GM23248 (cell line): ENCODE measurements at regions not wholly inside any gene's neighbourhood (a gene's known extent, or its start where the extent isn't known, plus 50 kb on each side); places are given as distances from the start of the nearest gene placed in this dataset.

Experiments used
- DNase-seq: peaks from one replicate; pipeline ENCODE4 v3.0.0-alpha.2; 2015
- H2AFZ ChIP-seq: fragments of 200-600 bp; sonication (generic); 2 replicates; pipeline ENCODE4 v1.6.1; 2016; ENCODE audit warnings: antibody characterized with exemption
- H3F3A ChIP-seq: fragments of 200-600 bp; sonication (generic); 2 replicates; pipeline ENCODE4 v1.6.1; 2016; ENCODE audit warnings: mild to moderate bottlenecking, antibody characterized with exemption, mixed run types; ENCODE audit not compliant: insufficient read depth
- H3K27ac ChIP-seq: fragments of 200-600 bp; sonication (generic); 2 replicates; pipeline ENCODE4 v1.5.1; 2016; ENCODE audit warnings: mild to moderate bottlenecking
- H3K27me3 ChIP-seq: fragments of 200-600 bp; sonication (generic); replicated peaks from 2 replicates; pipeline ENCODE4 v1.6.1; 2016; ENCODE audit warnings: mild to moderate bottlenecking; ENCODE audit not compliant: insufficient read depth
- H3K36me3 ChIP-seq: fragments of 200-600 bp; sonication (generic); 2 replicates; pipeline ENCODE4 v1.6.1; 2016; ENCODE audit warnings: low read depth, mild to moderate bottlenecking
- H3K4me1 ChIP-seq: fragments of 200-600 bp; sonication (generic); 2 replicates; pipeline ENCODE4 v1.6.1; 2016; ENCODE audit warnings: mild to moderate bottlenecking; ENCODE audit not compliant: insufficient read depth
- H3K4me2 ChIP-seq: fragments of 200-600 bp; sonication (generic); one replicate; pipeline ENCODE4 v1.6.1; 2016; ENCODE audit warnings: mild to moderate bottlenecking; ENCODE audit not compliant: unreplicated experiment
- H3K4me3 ChIP-seq: fragments of 200-600 bp; sonication (generic); 2 replicates; pipeline ENCODE4 v1.5.1; 2016; ENCODE audit warnings: mild to moderate bottlenecking
- H3K79me2 ChIP-seq: fragments of 200-600 bp; sonication (generic); 2 replicates; pipeline ENCODE4 v1.6.1; 2016; ENCODE audit warnings: mild to moderate bottlenecking; ENCODE audit not compliant: insufficient read depth
- H3K9ac ChIP-seq: fragments of 200-600 bp; sonication (generic); 2 replicates; pipeline ENCODE4 v1.6.1; 2016; ENCODE audit warnings: mild to moderate bottlenecking
- H3K9me2 ChIP-seq: fragments of 200-600 bp; sonication (generic); 2 replicates; pipeline ENCODE4 v1.6.1; 2016; ENCODE audit warnings: mixed run types, mild to moderate bottlenecking, moderate library complexity; ENCODE audit not compliant: insufficient read depth
- H3K9me3 ChIP-seq: fragments of 200-600 bp; sonication (generic); one replicate; pipeline ENCODE4 v1.6.1; 2017; ENCODE audit warnings: low read depth
- H4K20me1 ChIP-seq: fragments of 200-600 bp; sonication (generic); 2 replicates; pipeline ENCODE4 v1.6.0; 2016; ENCODE audit not compliant: insufficient read depth
- EZH2 ChIP-seq: fragments of 200-600 bp; sonication (generic); IDR thresholded peaks from 2 replicates; pipeline ENCODE4 v1.6.1; 2018; ENCODE audit warnings: antibody characterized with exemption, mild to moderate bottlenecking; ENCODE audit not compliant: insufficient read depth, poor library complexity, severe bottlenecking
- EZH2phosphoT487 ChIP-seq: fragments of 200-600 bp; sonication (generic); IDR thresholded peaks from 2 replicates; pipeline ENCODE4 v1.6.1; 2018; ENCODE audit warnings: antibody characterized with exemption, moderate library complexity, mild to moderate bottlenecking, low read depth; ENCODE audit not compliant: insufficient read depth
- WGBS, 2 experiments: methylation state at CpG; one replicate each; pipeline ENCODE4 v1.1.6; 2015 to 2017; ENCODE audit warnings: low lambda C conversion rate in 2 of 2, low coverage in 1 of 2; ENCODE audit errors: missing lambda C conversion rate in 2 of 2; 5-methylcytosine and 5-hydroxymethylcytosine counted together
- in situ Hi-C: fragments of 300-500 bp; cut with MboI; formaldehyde crosslinking; loops from 2 replicates; pipeline ENCODE4 v1.15.0; 2020

DNA sequence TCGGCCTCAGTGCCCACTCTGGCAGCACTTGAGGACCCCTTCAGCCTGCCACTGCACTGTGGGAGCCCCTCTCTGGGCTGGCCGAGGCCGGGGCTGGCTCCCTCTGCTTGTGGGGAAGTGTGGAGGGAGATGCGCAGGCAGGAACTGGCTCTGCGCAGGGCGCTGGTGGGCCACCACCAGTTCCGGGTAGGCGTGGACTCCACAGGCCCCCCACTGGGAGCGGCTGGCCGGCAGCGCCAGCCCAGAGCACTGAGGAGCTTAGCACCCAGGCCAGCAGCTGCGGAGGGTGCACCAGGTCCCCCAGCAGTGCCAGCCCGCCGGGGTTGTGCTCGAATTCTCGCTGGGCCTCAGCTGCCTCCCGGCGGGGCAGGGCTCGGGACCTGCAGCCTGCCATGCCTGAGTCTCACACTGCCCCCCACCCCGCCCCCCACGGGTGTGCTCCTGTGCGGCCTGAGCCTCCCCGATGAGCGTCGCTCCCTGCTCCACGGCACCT, 216.9 kb upstream of the TACR3 start:
- H3K4me2 ChIP-seq, result no peak overlapping the region
- no peaks in the 10 kb centered on the region for H3K4me1 ChIP-seq
- no peaks in the 10 kb centered on the region for H3K79me2 ChIP-seq
- no peaks in the 10 kb centered on the region for H3K36me3 ChIP-seq
- WGBS, 2 experiments, result 65 to 68% methylated on average over 16 to 23 of the region's 26 CpGs
- H3K9me3 ChIP-seq, result no peaks in the 10 kb centered on the region
- H3K27ac ChIP-seq, result no peak overlapping the region
- no peak overlapping the region for H3K4me3 ChIP-seq
- in situ Hi-C loops, result no loop called here
- peaks cover 4% of the 10 kb centered on the region; the same call in 1 of the 2 replicates for H3K27me3 ChIP-seq
- DNase-seq, result no peak
- TF ChIP-seq EZH2, result no peak
- TF ChIP-seq EZH2phosphoT487, result no peak
- no peaks in the 10 kb centered on the region for H3K9me2 ChIP-seq
- H4K20me1 ChIP-seq, result no peaks in the 10 kb centered on the region
- no peak overlapping the region for H3K9ac ChIP-seq
- no peak overlapping the region for H2AFZ ChIP-seq
- no peaks in the 10 kb centered on the region for H3F3A ChIP-seq

DNA sequence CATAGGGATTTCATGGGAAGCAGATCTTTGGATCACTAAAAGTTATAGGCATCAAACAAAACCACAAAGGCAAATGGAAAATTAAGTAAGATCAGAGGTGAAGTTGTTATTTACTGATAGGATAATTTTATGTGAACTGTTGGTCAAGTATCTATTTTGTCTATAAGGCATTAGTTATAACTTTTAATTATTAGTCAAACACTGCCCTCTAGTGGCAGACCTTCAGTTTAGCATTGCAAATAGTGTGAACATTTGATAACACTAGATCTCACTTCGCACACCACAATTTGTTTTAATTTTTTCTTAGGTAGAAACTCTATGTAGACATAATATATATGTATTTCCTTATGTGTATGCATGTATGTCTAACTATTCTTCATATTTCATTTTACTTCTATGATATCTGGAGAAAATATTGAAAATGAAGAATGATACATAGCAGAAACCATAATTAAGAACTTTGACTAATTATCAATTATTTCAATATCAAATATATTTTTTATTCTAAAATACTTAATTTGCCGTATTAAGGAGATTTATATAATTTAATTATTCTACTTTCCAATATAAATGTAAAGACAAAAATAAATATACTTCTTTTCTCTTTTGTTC, 214.5 kb upstream of the TACR3 start:
- Histone ChIP-seq H3K9me2 (no peaks in the 10 kb centered on the region), H3K27ac (no peak overlapping the region), H3K4me1 (no peaks in the 10 kb centered on the region), H3K4me2 (no peak overlapping the region), H3K36me3 (no peaks in the 10 kb centered on the region), H3F3A (no peaks in the 10 kb centered on the region), H3K27me3 (peaks cover 4% of the 10 kb centered on the region; the same call in 1 of the 2 replicates), H3K9me3 (no peaks in the 10 kb centered on the region), H4K20me1 (no peaks in the 10 kb centered on the region), H2AFZ (no peak overlapping the region), H3K9ac (no peak overlapping the region), H3K79me2 (no peaks in the 10 kb centered on the region), H3K4me3 (no peak overlapping the region)
- TF ChIP-seq EZH2phosphoT487 (no peak), EZH2 (no peak)
- in situ Hi-C loops, result no loop called here
- peak; percentile 59 for DNase-seq
- 24 to 45% methylated on average over 2 of the region's 2 CpGs for WGBS, 2 experiments

DNA sequence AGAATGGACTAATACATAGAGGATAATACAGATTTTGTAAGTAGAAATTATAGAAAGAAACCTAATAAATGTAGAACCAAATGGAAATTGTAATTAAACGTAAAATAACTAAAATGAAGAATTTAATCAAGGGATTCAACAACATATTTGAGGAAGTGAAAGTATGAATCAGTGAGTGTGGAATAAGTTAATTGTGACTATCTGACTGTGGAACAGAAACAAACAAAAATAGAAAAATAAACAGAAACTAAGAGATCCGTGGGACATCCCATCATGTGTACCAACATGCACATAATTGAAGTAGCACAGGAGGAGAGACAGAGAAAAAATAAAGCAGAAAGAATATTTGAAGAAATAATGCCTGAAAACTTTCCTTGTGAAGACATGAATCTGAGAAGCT, 208.6 kb upstream of the TACR3 start:
- in situ Hi-C loops, result loop anchor here (10.0 kb wide), 1 partner anchor 724 kb away; no protein-coding TSS in a partner anchor
- 18 to 27% methylated on average over 2 of the region's 2 CpGs for WGBS, 2 experiments

DNA sequence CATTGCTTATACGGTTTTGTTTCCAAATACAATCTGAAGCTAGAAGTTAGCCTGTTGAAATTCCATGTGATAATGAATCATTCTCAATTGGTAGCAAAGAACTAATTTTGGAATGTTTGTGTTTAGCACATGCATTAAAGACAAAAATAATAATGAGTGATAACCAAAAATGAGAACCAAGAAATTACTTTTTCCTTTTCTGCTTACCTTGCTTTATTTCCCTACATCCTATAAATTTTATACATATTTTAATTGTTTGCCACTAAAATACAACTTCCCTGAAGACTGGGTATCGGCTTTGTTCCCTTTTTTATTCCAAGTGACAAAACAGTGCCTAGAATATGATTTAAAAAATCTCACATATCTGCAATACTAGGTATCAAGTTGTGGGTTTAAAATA, 203.8 kb upstream of the TACR3 start:
- no peak for TF ChIP-seq EZH2phosphoT487
- 13% methylated on average over 2 of the region's 2 CpGs for WGBS, 2 experiments
- in situ Hi-C loops, result loop anchor here (10.0 to 25.0 kb wide), 2 partner anchors 436 to 719 kb away; no protein-coding TSS in a partner anchor

More for the DNA sequence above, 208.6 kb upstream of the TACR3 start:
- no peak overlapping the region for H3K4me2 ChIP-seq
- H3K36me3 ChIP-seq, result no peaks in the 10 kb centered on the region
- no peaks in the 10 kb centered on the region for H3K79me2 ChIP-seq
- H2AFZ ChIP-seq, result no peak overlapping the region
- H3K27ac ChIP-seq, result no peak overlapping the region
- no peak for DNase-seq
- no peaks in the 10 kb centered on the region for H3F3A ChIP-seq
- H3K9me2 ChIP-seq, result no peaks in the 10 kb centered on the region
- no peak overlapping the region for H3K4me3 ChIP-seq
- no peak overlapping the region for H3K9ac ChIP-seq
- no peaks in the 10 kb centered on the region for H3K27me3 ChIP-seq
- H4K20me1 ChIP-seq, result no peaks in the 10 kb centered on the region
- TF ChIP-seq EZH2phosphoT487 (no peak), EZH2 (no peak)
- no peaks in the 10 kb centered on the region for H3K9me3 ChIP-seq
- H3K4me1 ChIP-seq, result no peaks in the 10 kb centered on the region

More for the DNA sequence above, 203.8 kb upstream of the TACR3 start:
- H3K79me2 ChIP-seq, result no peaks in the 10 kb centered on the region
- no peak overlapping the region for H2AFZ ChIP-seq
- H3K9me3 ChIP-seq, result no peaks in the 10 kb centered on the region
- no peaks in the 10 kb centered on the region for H3F3A ChIP-seq
- no peak overlapping the region for H3K4me2 ChIP-seq
- H3K27me3 ChIP-seq, result no peaks in the 10 kb centered on the region
- H3K4me3 ChIP-seq, result no peak overlapping the region
- no peaks in the 10 kb centered on the region for H4K20me1 ChIP-seq
- H3K36me3 ChIP-seq, result no peaks in the 10 kb centered on the region
- no peak overlapping the region for H3K27ac ChIP-seq
- H3K9me2 ChIP-seq, result no peaks in the 10 kb centered on the region; the same call in 1 of the 2 replicates
- no peak for DNase-seq
- H3K9ac ChIP-seq, result no peak overlapping the region
- no peaks in the 10 kb centered on the region for H3K4me1 ChIP-seq
